Retinal pigment epithelial cell (primary cell): ENCODE measurements at regions not wholly inside any gene's neighbourhood (a gene's known extent, or its start where the extent isn't known, plus 50 kb on each side); places are given as distances from the start of the nearest gene placed in this dataset.

Experiments
- DNase-seq: peaks from one replicate; pipeline ENCODE4 v3.0.0-alpha.2; 2010; ENCODE audit warnings: low read depth
- H3K4me3 ChIP-seq: 2 replicates; pipeline ENCODE4 v1.5.1; 2011; ENCODE audit warnings: mild to moderate bottlenecking, low read length, control low read depth, moderate library complexity
- TF ChIP-seq, protein P1 (sequence below): conservative IDR thresholded peaks from 2 replicates; pipeline ENCODE4 v1.5.1; 2011; ENCODE audit warnings: low read depth, low read length, control low read depth, inconsistent platforms

DNA sequence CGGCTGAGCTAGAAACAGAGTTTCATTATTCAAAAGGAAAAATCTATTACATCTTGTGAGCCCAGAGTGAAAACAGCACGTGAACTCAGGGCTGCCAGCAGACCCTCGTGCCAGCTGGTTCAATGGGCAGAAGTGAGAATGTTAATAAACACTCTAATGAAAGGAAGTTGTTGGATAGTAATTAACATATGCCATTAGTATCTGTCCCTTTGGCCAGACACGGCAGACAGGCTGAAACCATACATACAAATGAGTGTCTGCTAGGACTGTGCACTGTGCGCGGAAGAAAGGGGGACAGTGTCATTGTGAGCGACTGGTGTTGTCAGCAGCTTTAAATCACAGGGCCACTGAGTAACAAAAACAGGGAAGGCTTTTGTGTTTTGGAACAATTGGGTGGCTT lies 121.9 kb upstream of the TSC22D1 start:
- TF ChIP-seq, protein P1, sequence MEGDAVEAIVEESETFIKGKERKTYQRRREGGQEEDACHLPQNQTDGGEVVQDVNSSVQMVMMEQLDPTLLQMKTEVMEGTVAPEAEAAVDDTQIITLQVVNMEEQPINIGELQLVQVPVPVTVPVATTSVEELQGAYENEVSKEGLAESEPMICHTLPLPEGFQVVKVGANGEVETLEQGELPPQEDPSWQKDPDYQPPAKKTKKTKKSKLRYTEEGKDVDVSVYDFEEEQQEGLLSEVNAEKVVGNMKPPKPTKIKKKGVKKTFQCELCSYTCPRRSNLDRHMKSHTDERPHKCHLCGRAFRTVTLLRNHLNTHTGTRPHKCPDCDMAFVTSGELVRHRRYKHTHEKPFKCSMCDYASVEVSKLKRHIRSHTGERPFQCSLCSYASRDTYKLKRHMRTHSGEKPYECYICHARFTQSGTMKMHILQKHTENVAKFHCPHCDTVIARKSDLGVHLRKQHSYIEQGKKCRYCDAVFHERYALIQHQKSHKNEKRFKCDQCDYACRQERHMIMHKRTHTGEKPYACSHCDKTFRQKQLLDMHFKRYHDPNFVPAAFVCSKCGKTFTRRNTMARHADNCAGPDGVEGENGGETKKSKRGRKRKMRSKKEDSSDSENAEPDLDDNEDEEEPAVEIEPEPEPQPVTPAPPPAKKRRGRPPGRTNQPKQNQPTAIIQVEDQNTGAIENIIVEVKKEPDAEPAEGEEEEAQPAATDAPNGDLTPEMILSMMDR: no peak
- DNase-seq: no peak
- H3K4me3 ChIP-seq: no peak overlapping the region

GRCh38 chr13:44697058-44697457 lies 120.9 kb upstream of the TSC22D1 start:
- TF ChIP-seq, protein P1: no peak
- no peak for DNase-seq
- no peak overlapping the region for H3K4me3 ChIP-seq

GRCh38 chr13:44695520-44695919 lies 119.4 kb upstream of the TSC22D1 start:
- DNase-seq: no peak
- TF ChIP-seq, protein P1: no peak
- no peak overlapping the region for H3K4me3 ChIP-seq

DNA sequence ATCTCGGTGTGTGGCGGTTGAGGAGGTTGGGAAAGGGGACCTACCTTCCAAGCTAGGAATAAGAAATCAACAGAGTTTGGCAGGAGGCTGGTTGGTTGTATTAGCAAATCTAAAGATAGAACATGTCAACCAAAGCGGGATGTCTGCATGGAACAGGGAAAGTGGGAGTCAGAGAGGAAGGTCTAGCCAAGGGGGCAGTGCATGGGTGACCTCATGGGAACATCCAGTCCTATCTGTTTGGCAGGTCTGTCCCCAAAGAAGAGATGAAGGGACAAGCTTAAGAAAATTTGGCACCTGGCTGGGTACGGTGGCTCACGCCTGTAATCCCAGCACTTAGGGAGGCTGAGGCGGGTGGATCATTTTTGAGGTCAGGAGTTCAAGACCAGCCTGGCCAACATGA lies 118.7 kb upstream of the TSC22D1 start:
- no peak overlapping the region for H3K4me3 ChIP-seq
- TF ChIP-seq, protein P1: no peak
- DNase-seq: no peak

DNA sequence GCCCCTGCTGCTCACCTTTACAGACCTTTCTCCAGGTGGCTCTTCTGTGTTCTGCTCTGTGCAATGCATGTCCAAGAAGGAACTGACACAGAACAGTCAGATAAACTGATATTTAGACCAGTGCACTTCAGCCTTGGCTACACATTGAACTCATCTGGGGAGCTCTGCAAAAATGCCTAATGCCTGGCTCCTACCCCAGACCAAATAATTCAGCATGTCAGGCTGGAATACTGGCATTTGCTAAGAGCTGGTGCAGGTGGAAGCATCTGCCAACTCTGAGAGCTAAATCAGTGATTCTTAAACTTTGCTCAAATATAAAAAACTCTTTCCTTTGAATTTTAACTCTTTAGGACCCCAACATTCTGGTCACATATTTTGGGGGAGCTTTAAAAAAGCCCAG lies 118.2 kb upstream of the TSC22D1 start:
- no peak overlapping the region for H3K4me3 ChIP-seq
- TF ChIP-seq, protein P1: no peak
- no peak for DNase-seq

GRCh38 chr13:44693156-44693764 lies 117.1 kb upstream of the TSC22D1 start:
- TF ChIP-seq, protein P1: no peak
- DNase-seq: no peak

DNA sequence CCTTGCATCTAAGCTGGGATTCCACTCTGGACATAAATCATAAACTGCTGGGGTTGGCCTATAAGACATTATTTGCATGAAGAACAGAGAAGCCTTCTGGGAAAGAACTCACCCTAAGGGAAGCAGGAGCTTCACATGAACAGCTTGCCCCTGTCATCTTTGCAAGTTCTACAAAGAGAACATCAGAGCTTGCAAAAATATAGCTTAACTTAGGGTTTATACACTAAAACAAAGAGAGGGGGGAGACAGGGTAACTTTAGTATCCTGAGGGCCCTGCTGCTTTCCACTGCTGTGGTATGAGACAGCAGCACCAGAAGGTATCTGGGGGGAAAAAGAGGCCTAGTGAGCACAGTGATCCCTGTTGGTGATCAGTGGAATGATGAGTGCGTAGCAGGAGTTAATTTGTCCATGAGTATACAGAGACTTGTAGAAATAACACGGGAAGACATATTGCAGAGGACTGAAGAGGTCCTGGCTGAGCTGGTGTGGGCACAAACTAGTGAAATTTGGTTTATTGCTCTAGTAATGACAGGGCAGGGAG lies 116.1 kb upstream of the TSC22D1 start:
- no peak overlapping the region for H3K4me3 ChIP-seq
- TF ChIP-seq, protein P1: peak; percentile 7
- no peak for DNase-seq

More at GRCh38 chr13:44693156-44693764, 117.1 kb upstream of the TSC22D1 start:
- no peak overlapping the region for H3K4me3 ChIP-seq
